ENCODE measurements at regions not wholly inside any gene's neighbourhood (a gene's known extent, or its start where the extent isn't known, plus 50 kb on each side); places are given as distances from the start of the nearest gene placed in this dataset.
"Not testable (repeated sequence)": the region's sequence is repeated elsewhere in the genome, so short reads cannot be mapped to it uniquely, and the experiment has no call there.

- intact Hi-C loops (cut with DNase I, micrococcal nuclease): no loop called here
- ATAC-seq (no peak), DNase-seq (no peak)
Observed at GRCh38 chr10:125521721-125522680, 161.0 kb downstream of the TEX36 start.

DNA sequence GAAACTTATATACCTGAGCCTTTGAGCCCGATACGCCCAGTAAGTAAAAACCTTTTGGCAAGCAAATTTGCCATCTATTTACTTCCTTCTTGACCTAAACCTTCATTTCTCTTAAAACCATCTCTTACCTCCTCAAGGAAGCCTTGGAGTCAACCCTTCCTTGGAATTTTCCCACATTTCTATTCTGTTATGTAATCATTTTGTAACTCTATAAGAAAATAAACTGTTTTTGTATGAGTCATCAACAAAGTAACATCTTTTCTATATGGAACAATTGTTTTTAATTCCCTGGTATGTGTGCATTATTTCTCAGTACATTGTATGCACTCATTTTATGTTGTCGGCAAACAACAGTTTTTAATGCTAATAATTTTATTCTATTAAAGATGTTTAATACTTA, 162.0 kb downstream of the TEX36 start:
- ATAC-seq (no peak), DNase-seq (no peak)
- intact Hi-C loops (cut with DNase I, micrococcal nuclease): no loop called here

- DNase-seq; intact Hi-C loops (cut with DNase I, micrococcal nuclease); ATAC-seq: not testable (repeated sequence)
Observed at GRCh38 chr10:125518397-125518796, 164.6 kb downstream of the TEX36 start.

DNA sequence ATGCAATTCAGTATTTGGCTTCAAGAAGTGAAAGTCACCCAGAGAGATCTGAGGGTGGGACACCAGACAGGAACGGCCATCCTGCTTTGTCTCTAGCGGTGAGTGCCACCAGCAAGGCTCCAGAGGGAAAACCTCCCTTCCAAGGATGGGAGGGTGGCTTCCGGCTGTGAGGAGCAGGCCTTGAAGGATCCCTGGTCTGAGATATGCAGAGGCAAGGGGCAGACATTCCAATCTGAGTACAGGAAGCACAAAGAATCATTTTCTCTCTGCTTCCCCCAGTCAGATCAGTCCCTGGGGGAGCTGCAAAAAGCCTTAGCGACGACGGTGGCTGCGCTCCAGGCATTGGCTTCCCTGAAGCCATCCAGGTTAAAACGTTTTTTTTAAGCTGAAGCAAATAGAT, 167.4 kb downstream of the TEX36 start:
- intact Hi-C loops (cut with DNase I, micrococcal nuclease): no loop called here
- DNase-seq: no peak
- no peak for ATAC-seq

- DNase-seq (no peak), ATAC-seq (peak; percentile 74)
- intact Hi-C loops (cut with DNase I, micrococcal nuclease): no loop called here
Observed at GRCh38 chr10:125514206-125515162, 168.5 kb downstream of the TEX36 start.

- ATAC-seq (no peak), DNase-seq (no peak)
- intact Hi-C loops (cut with DNase I, micrococcal nuclease): no loop called here
Observed at GRCh38 chr10:125513429-125514182, 169.4 kb downstream of the TEX36 start.

DNA sequence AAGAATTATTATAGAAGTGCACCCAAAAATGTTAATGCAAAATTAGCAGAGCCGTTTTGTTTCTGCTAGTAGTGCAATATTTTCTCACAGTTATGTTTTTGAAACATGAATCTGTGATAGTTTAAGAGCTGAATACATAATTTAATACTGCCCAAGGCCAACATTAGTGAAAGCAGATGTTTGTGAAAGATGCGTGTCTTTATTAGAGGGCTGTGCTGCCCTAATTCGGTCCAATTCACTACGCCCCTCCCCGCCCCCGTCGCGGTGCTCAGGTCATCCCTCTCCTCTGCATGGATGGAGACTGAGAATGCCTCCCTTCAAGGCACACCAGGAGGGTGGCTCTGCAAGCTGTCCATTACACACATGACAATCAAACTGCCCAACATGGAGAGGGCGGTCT, 172.0 kb downstream of the TEX36 start:
- intact Hi-C loops (cut with DNase I, micrococcal nuclease): loop anchor here in 1 of 2 donors (1.0 kb wide), 1 partner anchor 9 kb away; no protein-coding TSS in a partner anchor
- ATAC-seq (no peak), DNase-seq (no peak)

DNA sequence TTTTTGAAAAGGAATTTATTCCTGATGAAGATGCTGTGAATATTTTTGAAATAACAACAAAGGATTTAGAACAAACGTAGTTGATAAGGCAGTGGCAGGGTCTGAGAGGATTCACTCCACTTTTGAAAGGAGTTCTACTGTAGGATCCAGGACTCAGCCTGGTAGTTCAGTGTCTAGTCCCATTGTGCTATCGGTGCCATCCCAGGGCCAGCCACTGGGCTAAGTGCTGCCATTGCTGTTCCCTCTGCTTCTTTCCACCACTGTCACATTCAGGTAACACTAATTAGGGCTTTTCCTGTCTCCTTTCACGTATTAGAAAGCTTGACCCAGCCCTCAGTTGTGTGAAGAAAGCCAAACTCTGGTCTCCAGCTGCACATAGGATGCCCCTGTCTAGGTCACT, 177.3 kb downstream of the TEX36 start:
- DNase-seq: no peak
- ATAC-seq: no peak
- intact Hi-C loops (cut with DNase I, micrococcal nuclease): no loop called here

DNA sequence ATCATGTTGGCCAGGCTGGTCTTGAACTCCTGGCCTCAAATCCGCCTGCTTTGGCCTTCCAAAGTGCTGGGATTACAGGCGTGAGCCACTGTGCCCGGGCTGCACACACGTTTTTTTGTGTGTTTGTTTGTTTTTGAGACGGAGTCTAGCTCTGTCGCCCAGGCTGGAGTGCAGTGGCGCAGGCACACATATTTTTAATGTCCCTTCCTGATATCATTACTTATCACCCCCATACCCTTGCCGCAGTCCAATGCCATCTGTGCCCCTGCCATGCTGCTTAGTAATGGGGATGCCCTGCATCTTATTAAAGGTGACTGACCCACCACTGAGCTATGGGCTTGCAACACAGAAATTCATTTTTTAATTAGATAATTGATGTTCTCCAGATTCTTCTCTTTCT, 180.7 kb downstream of the TEX36 start:
- ATAC-seq (no peak), DNase-seq (no peak)
- intact Hi-C loops (cut with DNase I, micrococcal nuclease): loop anchor here in 1 of 2 donors (1.0 kb wide), 1 partner anchor 8 kb away; no protein-coding TSS in a partner anchor

DNA sequence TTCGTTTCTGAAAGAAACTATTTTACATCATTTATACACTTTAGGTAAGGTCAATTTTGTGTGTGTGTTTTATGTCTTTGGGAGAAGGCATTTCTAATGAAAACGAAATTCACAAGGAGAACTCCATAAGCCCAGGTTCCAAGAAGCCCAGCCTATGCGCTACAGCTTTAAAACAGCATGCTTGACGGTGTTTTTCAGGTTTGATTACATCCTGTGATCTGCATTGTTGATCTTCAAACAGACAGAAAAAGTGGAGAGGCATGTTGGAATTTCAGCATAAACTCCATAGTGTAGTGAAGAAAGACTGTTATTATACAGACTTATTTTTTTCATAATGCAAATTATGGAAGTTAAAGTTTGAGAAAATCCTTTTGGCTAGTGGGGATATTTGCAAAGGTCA, 187.6 kb downstream of the TEX36 start:
- intact Hi-C loops (cut with DNase I, micrococcal nuclease): no loop called here
- no peak for ATAC-seq

GRCh38 chr10:125494651-125495239, 188.2 kb downstream of the TEX36 start:
- DNase-seq (no peak), ATAC-seq (no peak)
- intact Hi-C loops (cut with DNase I, micrococcal nuclease): no loop called here

More for the DNA sequence above, 187.6 kb downstream of the TEX36 start:
- no peak for DNase-seq

DNA sequence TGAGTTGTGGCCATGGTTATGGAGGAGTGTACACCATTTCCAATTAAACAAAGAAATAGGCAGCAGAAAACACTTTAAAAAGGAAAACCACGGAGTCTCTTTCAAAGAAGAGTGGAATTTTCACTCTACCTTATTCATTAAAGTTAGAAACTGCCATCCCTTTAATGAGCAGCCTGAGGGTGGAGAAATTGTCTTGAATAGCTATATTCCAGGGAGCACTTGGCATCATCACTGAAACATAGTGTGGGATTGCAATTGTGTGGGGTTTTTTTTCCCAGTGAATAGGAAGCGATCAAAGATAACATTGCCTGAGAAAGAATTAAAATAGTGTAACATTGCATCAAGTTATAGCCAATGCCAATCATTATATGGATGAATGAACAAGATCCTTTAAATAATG, 191.6 kb downstream of the TEX36 start:
- ATAC-seq (no peak), DNase-seq (no peak)
- intact Hi-C loops (cut with DNase I, micrococcal nuclease): no loop called here

DNA sequence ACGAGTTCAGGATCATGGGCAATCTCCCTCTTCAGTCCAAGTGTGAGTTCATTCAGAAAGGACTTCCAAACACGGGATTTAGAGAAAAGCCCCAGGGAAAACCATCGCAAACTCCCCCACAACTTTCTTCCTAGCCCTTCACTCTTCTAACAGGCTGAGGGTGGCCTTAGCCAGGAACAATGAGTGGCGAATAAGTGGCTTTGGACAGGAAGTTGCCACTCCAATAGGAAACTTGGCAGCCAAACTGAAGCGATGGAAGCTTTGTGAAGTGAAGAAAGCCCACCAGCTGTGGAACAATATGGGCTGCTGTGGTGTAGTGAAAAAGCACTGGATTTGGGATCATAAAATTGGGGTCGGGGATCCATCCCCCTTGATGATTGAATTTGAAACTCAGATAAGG, 193.2 kb downstream of the TEX36 start:
- intact Hi-C loops (cut with DNase I, micrococcal nuclease): no loop called here
- no peak for ATAC-seq
- DNase-seq: no peak

DNA sequence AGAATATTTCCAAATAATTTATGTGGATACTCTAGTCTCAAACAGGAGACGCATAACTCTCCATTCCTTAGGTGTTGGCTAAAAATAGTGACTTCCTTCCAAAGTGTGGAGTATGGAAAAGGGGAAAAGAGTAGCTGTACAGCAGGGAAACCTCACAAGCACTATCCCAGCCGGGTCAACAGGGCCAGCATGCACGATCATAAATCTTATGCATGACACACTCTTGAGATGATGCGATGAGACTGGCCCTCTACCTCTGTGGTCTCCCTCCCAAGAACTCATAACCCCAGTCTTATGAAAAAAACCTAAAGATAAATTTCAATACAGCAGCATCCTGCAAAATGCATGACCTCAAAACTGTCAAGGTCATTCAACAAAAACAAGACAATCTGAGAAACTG, 197.3 kb downstream of the TEX36 start:
- intact Hi-C loops (cut with DNase I, micrococcal nuclease): no loop called here
- ATAC-seq: no peak
- no peak for DNase-seq

DNA sequence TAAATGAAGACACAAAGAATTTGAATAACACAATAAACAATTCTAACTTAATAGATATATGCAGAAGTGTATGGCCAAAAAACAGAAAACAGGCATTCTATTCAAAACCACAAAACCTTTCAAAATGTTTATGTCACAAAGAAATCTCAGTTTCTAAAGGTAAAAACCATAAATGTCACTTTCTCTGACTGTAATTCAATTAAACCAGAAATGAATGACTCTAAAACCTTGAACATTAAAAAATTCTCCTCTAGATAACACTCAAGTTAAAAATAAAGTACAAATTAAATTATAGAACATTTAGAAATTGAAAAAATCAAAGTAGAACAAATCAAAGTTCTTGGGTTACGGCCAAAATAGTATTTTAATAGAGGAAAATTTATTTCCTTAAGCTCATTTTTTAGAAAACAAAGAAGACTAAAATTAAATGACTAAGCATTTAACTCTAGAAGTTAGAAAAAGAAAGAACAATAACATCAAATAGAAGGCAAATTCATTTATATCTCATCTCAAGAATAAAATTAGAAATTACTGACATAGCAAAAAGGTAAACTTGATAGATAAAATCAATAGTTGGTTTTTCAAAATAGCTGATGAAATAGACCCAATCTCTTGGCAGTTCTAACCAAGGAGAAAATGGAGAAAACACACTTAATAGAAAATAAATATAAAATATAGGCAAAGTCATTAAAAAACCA, 198.8 kb downstream of the TEX36 start:
- ATAC-seq (no peak), DNase-seq (no peak)
- intact Hi-C loops (cut with DNase I, micrococcal nuclease): no loop called here

GRCh38 chr10:125482637-125483036, 200.3 kb downstream of the TEX36 start:
- ATAC-seq: no peak
- intact Hi-C loops (cut with DNase I, micrococcal nuclease): no loop called here
- no peak for DNase-seq

DNA sequence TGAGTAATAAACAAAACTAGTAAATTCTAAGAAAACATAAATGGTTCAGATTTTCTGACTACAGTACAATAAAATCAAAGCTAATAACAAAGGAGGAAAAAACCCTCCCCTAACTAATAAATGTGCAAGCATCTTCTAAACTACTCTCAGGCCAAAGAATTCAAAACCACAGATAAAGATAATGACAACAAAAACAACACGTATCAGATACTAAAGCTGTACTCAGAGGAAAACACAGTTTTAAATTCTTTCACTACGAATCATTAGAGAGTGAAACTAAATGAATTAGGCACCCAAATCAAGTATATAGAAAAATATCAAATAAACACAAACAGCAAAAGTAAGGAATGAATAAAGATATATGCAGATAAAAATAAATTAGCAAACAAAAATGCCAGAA, 200.9 kb downstream of the TEX36 start:
- intact Hi-C loops (cut with DNase I, micrococcal nuclease): no loop called here
- no peak for DNase-seq

DNA sequence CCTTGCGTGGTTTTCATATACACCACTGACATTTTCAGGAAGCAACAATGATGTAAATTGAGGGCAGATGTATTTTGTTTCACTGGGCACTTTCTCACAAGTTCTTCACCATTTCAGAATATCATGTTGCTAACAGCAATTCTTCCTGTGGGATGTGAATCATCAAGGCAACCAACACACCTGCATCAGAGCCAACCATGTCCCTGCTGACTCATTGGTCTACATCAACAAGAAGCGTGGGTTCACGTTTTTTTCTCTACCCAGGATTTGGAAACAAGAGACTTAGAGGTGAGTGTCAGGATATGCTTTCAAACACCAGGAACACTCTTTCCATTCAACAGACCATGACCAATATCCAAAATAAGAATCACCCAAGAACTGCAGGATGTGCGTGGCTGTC, 203.9 kb downstream of the TEX36 start:
- intact Hi-C loops (cut with DNase I, micrococcal nuclease): no loop called here
- ATAC-seq (no peak), DNase-seq (no peak)

More for the DNA sequence above, 200.9 kb downstream of the TEX36 start:
- no peak for ATAC-seq
